Activated naive CD8-positive, alpha-beta T cell (primary cell): ENCODE measurements at regions not wholly inside any gene's neighbourhood (a gene's known extent, or its start where the extent isn't known, plus 50 kb on each side); places are given as distances from the start of the nearest gene placed in this dataset.
"Not testable (repeated sequence)": the region's sequence is repeated elsewhere in the genome, so short reads cannot be mapped to it uniquely, and the experiment has no call there.

Experiments
- H3K27ac Mint-ChIP-seq: one replicate; pipeline ENCODE4 v1.8.0; 2021; ENCODE audit warnings: mixed read lengths
- H3K27me3 Mint-ChIP-seq: one replicate; pipeline ENCODE4 v1.8.0; 2021; ENCODE audit warnings: mixed read lengths
- H3K36me3 Mint-ChIP-seq: one replicate; pipeline ENCODE4 v1.8.0; 2021; ENCODE audit warnings: mixed read lengths
- H3K4me1 Mint-ChIP-seq: one replicate; pipeline ENCODE4 v1.8.0; 2021; ENCODE audit warnings: low read depth, mixed read lengths
- H3K4me3 Mint-ChIP-seq: one replicate; pipeline ENCODE4 v1.8.0; 2021; ENCODE audit warnings: mild to moderate bottlenecking, mixed read lengths
- H3K9me3 Mint-ChIP-seq: one replicate; pipeline ENCODE4 v1.8.0; 2021; ENCODE audit warnings: low read depth, mixed read lengths

DNA sequence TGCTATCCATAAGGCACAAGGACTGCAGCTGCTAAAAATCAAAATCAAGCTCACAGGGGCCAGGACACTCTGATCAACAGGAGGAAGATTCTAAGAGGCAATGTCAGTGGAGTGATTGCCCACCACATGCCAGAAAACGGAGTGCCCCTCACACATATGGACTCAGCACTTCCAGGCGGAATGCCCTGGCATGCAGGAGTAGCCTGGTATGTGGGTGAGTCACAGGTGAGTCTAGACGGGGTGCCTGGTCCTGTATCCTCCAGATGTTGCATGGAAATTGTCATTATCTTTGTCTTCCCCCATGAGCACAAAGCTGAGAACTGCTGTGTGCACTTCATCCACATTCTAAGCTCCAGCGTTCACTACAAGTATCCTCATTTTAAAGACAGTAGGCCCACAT is 129.2 kb upstream of the FOXD4L5 start:
- H3K9me3 Mint-ChIP-seq: peaks cover 12% of the 10 kb centered on the region
- not testable (repeated sequence) for H3K4me3 Mint-ChIP-seq, H3K27ac Mint-ChIP-seq, H3K27me3 Mint-ChIP-seq, H3K36me3 Mint-ChIP-seq, H3K4me1 Mint-ChIP-seq

DNA sequence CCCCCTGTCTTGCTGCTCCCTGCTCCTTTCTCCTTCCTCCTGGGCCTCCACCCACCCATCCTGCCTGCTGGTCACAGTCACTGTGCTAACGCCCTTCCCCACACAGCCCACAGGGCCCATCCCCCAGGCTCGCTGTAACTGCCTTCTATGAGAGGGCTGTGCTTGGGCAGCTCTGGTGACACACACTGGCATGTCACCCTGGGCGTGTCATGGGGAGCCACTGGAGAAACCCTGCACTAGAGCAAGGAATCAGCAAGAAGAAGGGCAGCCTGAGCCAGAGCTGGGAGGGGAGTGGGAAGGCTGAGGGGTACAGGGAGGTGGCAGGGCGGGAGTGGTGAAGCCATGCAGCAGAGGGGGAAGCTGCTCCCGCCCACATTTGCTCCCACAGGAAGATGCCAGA is 128.4 kb upstream of the FOXD4L5 start:
- H3K9me3 Mint-ChIP-seq: peaks cover 11% of the 10 kb centered on the region
- not testable (repeated sequence) for H3K27ac Mint-ChIP-seq, H3K4me1 Mint-ChIP-seq, H3K36me3 Mint-ChIP-seq, H3K4me3 Mint-ChIP-seq, H3K27me3 Mint-ChIP-seq

DNA sequence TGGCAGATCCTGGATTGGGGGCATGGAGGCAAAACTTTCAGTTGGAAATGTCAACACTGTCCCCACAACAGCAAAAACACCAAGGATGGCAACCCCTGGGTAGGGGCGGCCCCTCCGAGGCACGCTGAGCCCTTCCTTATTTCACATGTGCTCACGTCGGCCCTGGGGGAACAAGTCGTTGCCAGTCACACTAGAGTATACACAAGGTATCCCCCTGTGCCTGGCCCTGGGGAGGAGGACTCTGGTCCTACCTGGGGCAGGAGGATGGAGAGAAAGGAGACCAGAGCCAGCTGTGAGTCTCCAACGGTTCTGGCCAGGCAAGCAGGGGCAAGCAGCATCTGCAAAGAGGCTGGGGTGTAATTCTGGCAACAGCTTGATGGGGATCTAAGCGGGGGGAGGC is 126.9 kb upstream of the FOXD4L5 start:
- H3K4me3 Mint-ChIP-seq: no peak overlapping the region
- peaks cover 18% of the 10 kb centered on the region for H3K9me3 Mint-ChIP-seq
- no peak overlapping the region for H3K27ac Mint-ChIP-seq
- no peaks in the 10 kb centered on the region for H3K27me3 Mint-ChIP-seq
- H3K4me1 Mint-ChIP-seq: no peaks in the 10 kb centered on the region
- no peaks in the 10 kb centered on the region for H3K36me3 Mint-ChIP-seq

GRCh38 chr9:65411336-65411735 is 126.3 kb upstream of the FOXD4L5 start:
- Mint-ChIP-seq H3K27ac (no peak overlapping the region), H3K9me3 (peaks cover 18% of the 10 kb centered on the region), H3K4me1 (no peaks in the 10 kb centered on the region), H3K27me3 (no peaks in the 10 kb centered on the region), H3K4me3 (no peak overlapping the region), H3K36me3 (no peaks in the 10 kb centered on the region)

GRCh38 chr9:65410926-65411325 is 125.9 kb upstream of the FOXD4L5 start:
- Mint-ChIP-seq H3K27me3 (no peaks in the 10 kb centered on the region), H3K27ac (no peak overlapping the region), H3K9me3 (peaks cover 18% of the 10 kb centered on the region), H3K36me3 (no peaks in the 10 kb centered on the region), H3K4me1 (no peaks in the 10 kb centered on the region), H3K4me3 (no peak overlapping the region)

GRCh38 chr9:65409471-65409980 is 124.5 kb upstream of the FOXD4L5 start:
- Mint-ChIP-seq H3K4me3 (no peak overlapping the region), H3K4me1 (no peaks in the 10 kb centered on the region), H3K27me3 (no peaks in the 10 kb centered on the region), H3K27ac (no peak overlapping the region), H3K9me3 (peaks cover 10% of the 10 kb centered on the region), H3K36me3 (no peaks in the 10 kb centered on the region)

DNA sequence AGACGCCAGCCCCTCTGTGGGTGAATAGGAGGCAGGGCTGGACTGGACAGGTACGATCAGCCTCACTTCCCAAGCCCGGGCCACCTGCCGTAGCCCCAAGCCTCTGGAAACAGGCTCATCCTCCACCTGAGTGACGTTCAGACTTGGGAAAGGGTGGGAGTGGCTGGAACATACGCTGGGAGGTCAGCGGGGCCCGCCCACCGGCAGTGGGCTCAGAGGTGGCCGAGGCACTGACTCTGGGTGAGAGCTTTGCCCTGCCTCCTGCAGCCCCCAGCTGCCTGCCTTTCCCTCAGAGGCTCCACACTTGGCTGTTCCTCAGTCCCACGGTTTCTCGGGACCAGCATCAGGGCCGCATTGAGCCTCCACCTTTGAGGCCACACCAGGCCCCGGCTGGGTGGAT is 123.8 kb upstream of the FOXD4L5 start:
- not testable (repeated sequence) for H3K27ac Mint-ChIP-seq, H3K4me3 Mint-ChIP-seq, H3K36me3 Mint-ChIP-seq, H3K27me3 Mint-ChIP-seq, H3K4me1 Mint-ChIP-seq, H3K9me3 Mint-ChIP-seq

DNA sequence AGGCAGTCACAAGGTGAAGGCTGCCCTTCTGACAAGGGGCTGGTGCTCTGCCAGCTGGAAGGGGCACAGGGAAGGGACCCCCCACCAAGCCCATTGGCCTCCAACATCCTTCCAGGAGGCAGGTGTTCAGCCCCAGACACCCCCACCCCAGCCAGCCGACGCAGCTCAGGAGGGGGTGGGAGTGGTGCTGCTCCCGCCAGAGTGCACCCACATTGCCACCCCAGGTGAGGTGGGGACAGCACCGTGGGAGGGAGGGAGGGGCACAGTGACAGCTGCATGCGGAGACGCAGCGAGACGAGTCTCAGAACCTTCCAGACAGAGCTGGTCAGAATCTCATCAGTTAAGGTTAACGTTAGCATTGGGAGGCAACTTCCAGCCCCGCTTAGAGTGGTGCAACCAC is 121.6 kb upstream of the FOXD4L5 start:
- not testable (repeated sequence) for H3K4me1 Mint-ChIP-seq, H3K27ac Mint-ChIP-seq, H3K9me3 Mint-ChIP-seq, H3K4me3 Mint-ChIP-seq, H3K36me3 Mint-ChIP-seq, H3K27me3 Mint-ChIP-seq

- H3K4me1 Mint-ChIP-seq, H3K36me3 Mint-ChIP-seq, H3K27ac Mint-ChIP-seq, H3K27me3 Mint-ChIP-seq, H3K4me3 Mint-ChIP-seq, H3K9me3 Mint-ChIP-seq: not testable (repeated sequence)
Observed at GRCh38 chr9:65405766-65406165, 120.8 kb upstream of the FOXD4L5 start.

DNA sequence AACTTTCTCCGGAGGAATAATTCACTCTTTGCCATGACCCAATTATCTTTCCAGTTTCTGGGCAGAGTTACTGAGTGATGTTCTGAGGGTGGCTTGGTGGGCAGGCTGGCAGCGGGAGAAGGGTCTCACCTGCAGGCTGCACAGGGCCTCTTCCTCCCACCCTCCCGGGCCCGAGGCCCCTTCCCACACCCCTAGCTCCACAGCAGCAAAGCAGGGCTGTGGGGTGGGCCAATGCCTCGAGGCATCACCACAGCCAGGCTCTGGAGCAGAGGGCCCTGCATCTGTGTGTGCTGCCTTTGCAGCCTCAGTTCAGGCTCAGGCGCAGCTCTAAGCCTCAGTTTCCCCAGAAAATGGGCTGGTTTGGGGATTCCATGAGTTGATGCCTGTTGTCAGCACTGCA is 120.2 kb upstream of the FOXD4L5 start:
- H3K4me1 Mint-ChIP-seq: no peaks in the 10 kb centered on the region
- peaks cover 8% of the 10 kb centered on the region for H3K9me3 Mint-ChIP-seq
- no peaks in the 10 kb centered on the region for H3K36me3 Mint-ChIP-seq
- no peaks in the 10 kb centered on the region for H3K27me3 Mint-ChIP-seq
- H3K27ac Mint-ChIP-seq: no peak overlapping the region
- no peak overlapping the region for H3K4me3 Mint-ChIP-seq

GRCh38 chr9:65404232-65405006 is 119.4 kb upstream of the FOXD4L5 start:
- H3K27me3 Mint-ChIP-seq: no peaks in the 10 kb centered on the region
- H3K4me1 Mint-ChIP-seq: no peaks in the 10 kb centered on the region
- H3K4me3 Mint-ChIP-seq: no peak overlapping the region
- no peaks in the 10 kb centered on the region for H3K36me3 Mint-ChIP-seq
- peaks cover 8% of the 10 kb centered on the region for H3K9me3 Mint-ChIP-seq
- no peak overlapping the region for H3K27ac Mint-ChIP-seq

DNA sequence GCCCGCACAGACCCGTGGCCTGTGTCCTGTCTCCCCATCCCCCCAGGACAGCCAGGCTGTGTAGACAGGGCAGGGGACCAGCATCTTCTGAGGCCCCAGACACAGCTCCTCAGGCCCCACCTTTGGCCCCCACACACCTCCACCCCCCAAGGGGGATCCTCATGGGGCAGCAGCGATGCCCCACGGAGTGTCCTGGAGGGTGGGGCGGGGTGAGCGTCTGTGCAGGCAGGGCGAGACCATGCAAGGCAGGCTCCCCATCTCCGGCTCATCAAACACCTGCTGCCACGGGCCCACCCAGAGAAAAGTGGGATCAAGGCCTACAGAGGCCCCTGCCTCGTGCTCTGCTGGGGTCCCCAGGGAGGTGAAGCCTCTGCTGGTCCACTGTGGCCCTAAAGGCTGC is 118.7 kb upstream of the FOXD4L5 start:
- Mint-ChIP-seq H3K9me3 (peaks cover 8% of the 10 kb centered on the region), H3K4me3 (no peak overlapping the region), H3K27ac (no peak overlapping the region), H3K4me1 (no peaks in the 10 kb centered on the region), H3K27me3 (no peaks in the 10 kb centered on the region), H3K36me3 (no peaks in the 10 kb centered on the region)

GRCh38 chr9:65403072-65403471 is 118.1 kb upstream of the FOXD4L5 start:
- not testable (repeated sequence) for H3K4me1 Mint-ChIP-seq, H3K27me3 Mint-ChIP-seq, H3K4me3 Mint-ChIP-seq, H3K9me3 Mint-ChIP-seq, H3K27ac Mint-ChIP-seq, H3K36me3 Mint-ChIP-seq

- not testable (repeated sequence) for H3K9me3 Mint-ChIP-seq, H3K4me3 Mint-ChIP-seq, H3K4me1 Mint-ChIP-seq, H3K27ac Mint-ChIP-seq, H3K36me3 Mint-ChIP-seq, H3K27me3 Mint-ChIP-seq
Observed at GRCh38 chr9:65402206-65402870, 117.3 kb upstream of the FOXD4L5 start.

- not testable (repeated sequence) for H3K4me1 Mint-ChIP-seq, H3K27ac Mint-ChIP-seq, H3K27me3 Mint-ChIP-seq, H3K36me3 Mint-ChIP-seq, H3K9me3 Mint-ChIP-seq, H3K4me3 Mint-ChIP-seq
Observed at GRCh38 chr9:65401456-65402045, 116.5 kb upstream of the FOXD4L5 start.

DNA sequence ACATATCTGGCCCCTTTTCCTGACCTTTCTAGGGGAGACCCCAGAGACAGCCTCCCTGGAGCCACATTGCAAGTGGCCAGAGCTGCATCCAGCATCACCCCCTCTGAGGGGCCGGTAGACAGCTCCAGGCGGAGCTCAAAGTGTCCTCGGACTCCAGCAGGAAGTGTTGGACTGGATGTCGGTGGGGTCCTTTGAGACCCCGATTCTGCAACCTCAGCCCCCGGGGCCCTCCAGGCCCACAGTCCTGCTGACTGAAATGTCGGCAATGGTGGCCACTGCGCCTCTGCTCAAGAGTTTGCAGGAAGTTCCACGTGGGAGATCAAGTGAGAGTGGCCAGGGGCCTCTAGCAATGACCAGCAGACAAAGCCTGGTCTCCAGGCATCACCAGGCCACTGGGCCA is 115.9 kb upstream of the FOXD4L5 start:
- H3K4me1 Mint-ChIP-seq: no peaks in the 10 kb centered on the region
- H3K36me3 Mint-ChIP-seq: peaks cover 2% of the 10 kb centered on the region
- H3K27ac Mint-ChIP-seq: no peak overlapping the region
- no peak overlapping the region for H3K4me3 Mint-ChIP-seq
- H3K9me3 Mint-ChIP-seq: no peaks in the 10 kb centered on the region
- no peaks in the 10 kb centered on the region for H3K27me3 Mint-ChIP-seq
